Hepatocyte (in vitro differentiated cells): ENCODE measurements at regions not wholly inside any gene's neighbourhood (a gene's known extent, or its start where the extent isn't known, plus 50 kb on each side); places are given as distances from the start of the nearest gene placed in this dataset.

Source experiments
- EZH2 ChIP-seq: fragments of 200-600 bp; sonication (generic); IDR thresholded peaks from 2 replicates; pipeline ENCODE4 v1.6.1; 2016; ENCODE audit warnings: antibody characterized with exemption, mild to moderate bottlenecking, borderline replicate concordance
- EZH2phosphoT487 ChIP-seq: fragments of 200-600 bp; sonication (generic); IDR thresholded peaks from one replicate; pipeline ENCODE4 v1.6.1; 2018; ENCODE audit warnings: antibody characterized with exemption, mild to moderate bottlenecking, low read depth, moderate library complexity; ENCODE audit not compliant: unreplicated experiment, severe bottlenecking
- TF ChIP-seq, protein P1 (sequence below): fragments of 200-600 bp; sonication (generic); IDR thresholded peaks from 2 replicates; pipeline ENCODE4 v1.5.1; 2016; ENCODE audit warnings: antibody characterized with exemption, mild to moderate bottlenecking; ENCODE audit not compliant: poor library complexity

DNA sequence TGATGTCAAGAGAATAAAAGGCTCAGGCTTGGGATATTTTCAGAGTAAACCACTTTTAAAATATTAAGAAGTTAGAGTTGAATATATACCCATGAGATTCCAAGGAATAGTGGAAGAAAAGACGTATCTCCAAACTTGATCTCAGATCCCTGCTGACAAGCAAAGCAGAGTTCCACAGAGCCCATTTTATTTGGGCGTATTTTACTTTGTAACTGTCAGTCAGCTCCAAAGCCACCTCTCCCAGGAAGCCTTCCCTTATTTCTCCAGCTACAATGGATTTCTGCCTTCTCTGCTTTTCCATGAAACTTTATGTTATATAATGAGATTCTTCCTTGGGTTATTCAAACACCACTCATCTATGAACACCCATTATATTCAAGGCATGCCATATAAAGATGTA, 295.7 kb downstream of the FZD1 start:
- TF ChIP-seq, protein P1, sequence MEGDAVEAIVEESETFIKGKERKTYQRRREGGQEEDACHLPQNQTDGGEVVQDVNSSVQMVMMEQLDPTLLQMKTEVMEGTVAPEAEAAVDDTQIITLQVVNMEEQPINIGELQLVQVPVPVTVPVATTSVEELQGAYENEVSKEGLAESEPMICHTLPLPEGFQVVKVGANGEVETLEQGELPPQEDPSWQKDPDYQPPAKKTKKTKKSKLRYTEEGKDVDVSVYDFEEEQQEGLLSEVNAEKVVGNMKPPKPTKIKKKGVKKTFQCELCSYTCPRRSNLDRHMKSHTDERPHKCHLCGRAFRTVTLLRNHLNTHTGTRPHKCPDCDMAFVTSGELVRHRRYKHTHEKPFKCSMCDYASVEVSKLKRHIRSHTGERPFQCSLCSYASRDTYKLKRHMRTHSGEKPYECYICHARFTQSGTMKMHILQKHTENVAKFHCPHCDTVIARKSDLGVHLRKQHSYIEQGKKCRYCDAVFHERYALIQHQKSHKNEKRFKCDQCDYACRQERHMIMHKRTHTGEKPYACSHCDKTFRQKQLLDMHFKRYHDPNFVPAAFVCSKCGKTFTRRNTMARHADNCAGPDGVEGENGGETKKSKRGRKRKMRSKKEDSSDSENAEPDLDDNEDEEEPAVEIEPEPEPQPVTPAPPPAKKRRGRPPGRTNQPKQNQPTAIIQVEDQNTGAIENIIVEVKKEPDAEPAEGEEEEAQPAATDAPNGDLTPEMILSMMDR: no peak
- TF ChIP-seq EZH2 (no peak), EZH2phosphoT487 (no peak)
